ENCODE measurements at regions not wholly inside any gene's neighbourhood (a gene's known extent, or its start where the extent isn't known, plus 50 kb on each side); places are given as distances from the start of the nearest gene placed in this dataset.

DNA sequence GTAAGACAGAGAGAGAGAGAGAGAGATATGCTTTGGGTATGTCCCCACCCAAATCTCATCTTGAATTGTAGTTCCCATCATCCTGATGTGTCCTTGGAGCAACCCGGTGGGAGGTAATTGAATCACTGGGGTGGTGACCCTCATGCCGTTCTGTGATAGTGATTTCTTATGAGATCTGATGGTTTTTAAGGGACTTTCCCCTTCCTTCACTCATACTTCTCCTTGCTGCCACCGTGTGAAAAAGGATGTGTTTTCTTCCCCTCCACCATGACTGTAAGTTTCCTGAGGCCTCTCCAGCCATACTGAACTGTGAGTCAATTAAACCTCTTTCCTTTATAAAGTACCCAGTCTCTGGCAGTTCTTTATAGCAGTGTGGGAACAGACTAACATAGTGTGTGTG is 60.3 kb downstream of the EOMES start:
- H3K9me3 ChIP-seq (ENCODE audit: control insufficient read depth, low read length, poor library complexity, severe bottlenecking) = no peaks in the 10 kb centered on the region
- Mint-ChIP-seq H3K4me3 (no peak overlapping the region), H3K27me3 (no peaks in the 10 kb centered on the region), H3K36me3 (ENCODE audit: low read depth) (peaks cover 2% of the 10 kb centered on the region), H3K4me1 (peaks cover 10% of the 10 kb centered on the region), H3K27ac (no peak overlapping the region)
- DNase-seq = no peak
- no peak for ATAC-seq

DNA sequence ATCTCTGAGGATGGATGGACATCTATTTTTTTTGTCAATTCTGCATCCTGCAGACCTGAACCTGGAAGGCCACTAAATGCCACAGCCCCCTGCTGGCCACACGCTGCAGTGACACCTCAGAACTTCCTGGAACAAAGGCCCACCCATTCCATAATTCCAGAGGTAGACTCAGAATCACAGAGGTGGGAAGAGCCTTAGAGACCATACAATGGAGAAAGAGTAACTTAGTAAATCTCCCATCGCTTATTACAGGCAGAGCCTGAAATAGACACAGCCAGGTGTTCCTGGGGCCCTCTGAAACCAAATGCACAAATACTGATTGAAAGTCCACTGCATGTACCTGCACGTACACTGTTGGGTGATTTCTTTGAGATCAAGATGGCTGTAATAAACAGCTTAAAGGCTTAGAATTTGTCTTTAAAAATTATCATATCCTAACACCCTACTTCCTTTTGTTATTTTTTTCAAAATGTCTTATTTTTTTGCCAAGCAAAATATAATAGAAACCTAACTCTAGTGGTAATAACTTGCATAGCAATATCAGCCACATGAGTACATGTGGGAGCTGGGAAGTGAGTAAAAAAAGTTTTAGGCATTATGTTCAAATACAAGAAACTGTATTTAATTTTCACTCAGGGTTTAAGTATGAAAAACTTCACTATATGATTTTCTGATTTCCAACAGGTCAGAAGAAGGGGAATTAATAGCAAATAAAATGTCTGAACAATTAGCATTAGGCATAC is 62.7 kb downstream of the EOMES start:
- peak; percentile 12 to 23 (median 13) for DNase-seq
- H3K4me1 Mint-ChIP-seq = peaks cover 3% of the 10 kb centered on the region
- H3K27me3 Mint-ChIP-seq = peaks cover 6% of the 10 kb centered on the region
- H3K9me3 ChIP-seq (ENCODE audit: control insufficient read depth, low read length, poor library complexity, severe bottlenecking) = no peaks in the 10 kb centered on the region
- peaks cover 2% of the 10 kb centered on the region for H3K36me3 Mint-ChIP-seq (ENCODE audit: low read depth)
- no peak overlapping the region for H3K4me3 Mint-ChIP-seq
- no peak overlapping the region for H3K27ac Mint-ChIP-seq
- ATAC-seq = peak; percentile 63

- Mint-ChIP-seq H3K4me1 (peaks cover 3% of the 10 kb centered on the region), H3K36me3 (ENCODE audit: low read depth) (peaks cover 2% of the 10 kb centered on the region), H3K4me3 (no peak overlapping the region), H3K27ac (no peak overlapping the region), H3K27me3 (peaks cover 6% of the 10 kb centered on the region)
- ATAC-seq (no peak), DNase-seq (no peak)
- no peaks in the 10 kb centered on the region for H3K9me3 ChIP-seq (ENCODE audit: control insufficient read depth, low read length, poor library complexity, severe bottlenecking)
These were observed 63.4 kb downstream of the EOMES start for GRCh38 chr3:27658741-27659140.

- H3K4me1 Mint-ChIP-seq = peaks cover 3% of the 10 kb centered on the region
- no peaks in the 10 kb centered on the region for H3K9me3 ChIP-seq (ENCODE audit: control insufficient read depth, low read length, poor library complexity, severe bottlenecking)
- ATAC-seq (no peak), DNase-seq (no peak)
- H3K4me3 Mint-ChIP-seq = no peak overlapping the region
- H3K36me3 Mint-ChIP-seq (ENCODE audit: low read depth) = peaks cover 2% of the 10 kb centered on the region
- H3K27ac Mint-ChIP-seq = no peak overlapping the region
- H3K27me3 Mint-ChIP-seq = peaks cover 12% of the 10 kb centered on the region
These were observed 64.3 kb downstream of the EOMES start for GRCh38 chr3:27657871-27658270.

DNA sequence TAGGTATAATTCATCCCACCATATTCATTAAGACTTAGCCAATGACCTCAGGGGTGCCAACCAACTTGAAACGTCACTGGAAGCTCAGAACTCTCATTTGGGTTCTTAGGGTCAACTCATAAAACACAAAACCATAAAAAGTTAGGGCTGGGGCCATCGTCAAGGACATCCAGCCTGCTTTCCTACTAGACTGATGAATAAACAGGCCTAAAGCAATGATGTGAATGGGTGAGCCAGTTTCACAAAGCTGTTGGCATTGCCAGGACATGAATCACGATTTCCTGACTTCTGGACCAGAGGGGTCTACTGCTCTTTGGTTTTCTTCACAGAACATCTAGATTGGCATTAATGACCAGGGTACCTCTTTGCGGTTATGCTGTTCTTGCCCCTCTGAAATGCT is 64.7 kb downstream of the EOMES start:
- peaks cover 3% of the 10 kb centered on the region for H3K4me1 Mint-ChIP-seq
- no peaks in the 10 kb centered on the region for H3K9me3 ChIP-seq (ENCODE audit: control insufficient read depth, low read length, poor library complexity, severe bottlenecking)
- ATAC-seq (no peak), DNase-seq (no peak)
- H3K36me3 Mint-ChIP-seq (ENCODE audit: low read depth) = peaks cover 2% of the 10 kb centered on the region
- H3K27me3 Mint-ChIP-seq = peaks cover 12% of the 10 kb centered on the region
- no peak overlapping the region for H3K4me3 Mint-ChIP-seq
- H3K27ac Mint-ChIP-seq = no peak overlapping the region

- Mint-ChIP-seq H3K4me3 (no peak overlapping the region), H3K36me3 (ENCODE audit: low read depth) (peaks cover 2% of the 10 kb centered on the region), H3K27me3 (peaks cover 12% of the 10 kb centered on the region), H3K27ac (no peak overlapping the region), H3K4me1 (peaks cover 3% of the 10 kb centered on the region)
- DNase-seq (no peak), ATAC-seq (no peak)
- no peaks in the 10 kb centered on the region for H3K9me3 ChIP-seq (ENCODE audit: control insufficient read depth, low read length, poor library complexity, severe bottlenecking)
These were observed 65.3 kb downstream of the EOMES start for GRCh38 chr3:27656790-27657189.

- H3K9me3 ChIP-seq (ENCODE audit: control insufficient read depth, low read length, poor library complexity, severe bottlenecking) = no peaks in the 10 kb centered on the region
- Mint-ChIP-seq H3K4me1 (peaks cover 3% of the 10 kb centered on the region), H3K4me3 (no peak overlapping the region), H3K36me3 (ENCODE audit: low read depth) (no peaks in the 10 kb centered on the region), H3K27me3 (peaks cover 17% of the 10 kb centered on the region), H3K27ac (no peak overlapping the region)
- DNase-seq (no peak), ATAC-seq (no peak)
These were observed 66.6 kb downstream of the EOMES start for GRCh38 chr3:27655547-27655946.

GRCh38 chr3:27653803-27654558 is 68.1 kb downstream of the EOMES start:
- H3K27me3 Mint-ChIP-seq = peaks cover 17% of the 10 kb centered on the region

GRCh38 chr3:27649277-27649676 is 72.8 kb downstream of the EOMES start:
- Mint-ChIP-seq H3K27ac (no peak overlapping the region), H3K4me1 (no peaks in the 10 kb centered on the region), H3K4me3 (no peak overlapping the region), H3K27me3 (peaks cover 11% of the 10 kb centered on the region), H3K36me3 (ENCODE audit: low read depth) (no peaks in the 10 kb centered on the region)
- no peak for DNase-seq
- no peak for ATAC-seq
- H3K9me3 ChIP-seq (ENCODE audit: control insufficient read depth, low read length, poor library complexity, severe bottlenecking) = no peaks in the 10 kb centered on the region

More at GRCh38 chr3:27653803-27654558, 68.1 kb downstream of the EOMES start:
- DNase-seq = no peak
- Mint-ChIP-seq H3K27ac (peak overlapping the region; percentile 24), H3K36me3 (ENCODE audit: low read depth) (no peaks in the 10 kb centered on the region), H3K4me3 (no peak overlapping the region), H3K4me1 (peaks cover 3% of the 10 kb centered on the region)
- no peak for ATAC-seq
- no peaks in the 10 kb centered on the region for H3K9me3 ChIP-seq (ENCODE audit: control insufficient read depth, low read length, poor library complexity, severe bottlenecking)

DNA sequence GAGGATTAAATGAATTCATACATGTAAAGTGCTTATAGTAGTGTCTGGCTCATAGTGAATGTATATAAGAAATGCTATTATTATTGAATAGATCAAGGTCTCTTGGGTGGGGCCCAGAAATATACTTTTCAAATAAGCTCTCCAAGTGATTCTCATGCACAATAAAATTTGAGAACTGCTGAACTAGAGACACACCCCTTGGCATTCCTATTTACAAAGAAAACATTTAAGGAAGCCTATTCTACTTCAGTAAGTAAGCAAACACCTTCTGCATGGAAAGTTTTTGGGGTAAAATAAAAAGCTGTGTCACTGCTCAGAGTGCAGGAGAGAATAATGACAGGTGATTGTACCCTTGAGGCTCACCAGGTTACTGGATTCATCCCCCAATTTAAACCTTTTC is 75.2 kb downstream of the EOMES start:
- H3K9me3 ChIP-seq (ENCODE audit: control insufficient read depth, low read length, poor library complexity, severe bottlenecking) = no peaks in the 10 kb centered on the region
- no peaks in the 10 kb centered on the region for H3K4me1 Mint-ChIP-seq
- H3K27ac Mint-ChIP-seq = no peak overlapping the region
- ATAC-seq (no peak), DNase-seq (no peak)
- H3K27me3 Mint-ChIP-seq = peaks cover 5% of the 10 kb centered on the region
- H3K4me3 Mint-ChIP-seq = no peak overlapping the region
- H3K36me3 Mint-ChIP-seq (ENCODE audit: low read depth) = no peaks in the 10 kb centered on the region

GRCh38 chr3:27644941-27645340 is 77.2 kb downstream of the EOMES start:
- DNase-seq = no peak
- H3K27ac Mint-ChIP-seq = no peak overlapping the region
- H3K4me1 Mint-ChIP-seq = no peaks in the 10 kb centered on the region
- no peaks in the 10 kb centered on the region for H3K27me3 Mint-ChIP-seq
- H3K36me3 Mint-ChIP-seq (ENCODE audit: low read depth) = no peaks in the 10 kb centered on the region
- no peak for ATAC-seq
- no peak overlapping the region for H3K4me3 Mint-ChIP-seq
- H3K9me3 ChIP-seq (ENCODE audit: control insufficient read depth, low read length, poor library complexity, severe bottlenecking) = no peaks in the 10 kb centered on the region

DNA sequence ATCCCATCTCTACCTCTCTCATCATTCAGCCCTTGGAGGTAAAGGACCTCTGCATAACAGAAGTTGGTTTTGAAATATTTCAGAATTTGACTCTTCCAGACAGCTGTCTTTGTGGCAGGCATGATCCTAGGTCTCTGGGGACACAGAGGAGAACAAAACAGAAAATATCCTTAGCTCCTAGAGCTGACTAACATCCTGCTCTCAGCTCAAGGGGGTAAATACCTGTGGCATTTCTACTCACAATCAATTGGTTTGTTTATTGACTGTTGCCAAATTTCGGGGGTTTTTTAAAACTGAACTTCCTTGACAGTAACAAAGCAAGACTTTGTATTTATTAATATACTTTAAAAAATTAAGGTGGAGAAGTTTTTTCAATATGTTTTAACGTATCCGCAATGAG is 78.8 kb downstream of the EOMES start:
- peak overlapping the region; percentile 57 for H3K27ac Mint-ChIP-seq

DNA sequence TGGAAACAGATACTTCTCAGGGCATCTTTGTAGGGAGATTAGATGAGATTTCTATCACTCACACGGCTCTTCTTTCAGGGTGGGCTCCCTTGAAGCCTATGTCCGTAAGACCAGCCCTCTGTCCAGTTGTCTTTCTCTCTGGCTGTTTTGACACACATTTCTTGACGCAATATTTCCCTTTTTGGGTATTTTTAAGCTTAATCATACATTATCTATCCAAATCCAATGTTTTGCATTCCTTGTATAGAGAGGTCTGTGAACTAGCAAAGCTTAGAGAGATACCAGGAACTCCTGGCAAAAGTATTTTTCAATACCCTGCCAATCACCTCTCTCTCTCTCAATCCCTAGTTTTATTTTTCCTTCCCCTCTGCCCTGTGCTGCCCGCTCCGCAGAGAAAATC is 79.3 kb downstream of the EOMES start:
- Mint-ChIP-seq H3K36me3 (ENCODE audit: low read depth) (no peaks in the 10 kb centered on the region), H3K4me3 (no peak overlapping the region), H3K27me3 (no peaks in the 10 kb centered on the region), H3K4me1 (peaks cover 6% of the 10 kb centered on the region), H3K27ac (peak overlapping the region; percentile 57)
- no peak for ATAC-seq
- no peaks in the 10 kb centered on the region for H3K9me3 ChIP-seq (ENCODE audit: control insufficient read depth, low read length, poor library complexity, severe bottlenecking)
- no peak for DNase-seq

More for the DNA sequence above, 78.8 kb downstream of the EOMES start:
- DNase-seq (no peak), ATAC-seq (no peak)
- H3K9me3 ChIP-seq (ENCODE audit: control insufficient read depth, low read length, poor library complexity, severe bottlenecking) = no peaks in the 10 kb centered on the region
- no peak overlapping the region for H3K4me3 Mint-ChIP-seq
- no peaks in the 10 kb centered on the region for H3K36me3 Mint-ChIP-seq (ENCODE audit: low read depth)
- peaks cover 6% of the 10 kb centered on the region for H3K4me1 Mint-ChIP-seq
- H3K27me3 Mint-ChIP-seq = no peaks in the 10 kb centered on the region
